ENCODE measurements at regions not wholly inside any gene's neighbourhood (a gene's known extent, or its start where the extent isn't known, plus 50 kb on each side); places are given as distances from the start of the nearest gene placed in this dataset.

DNA sequence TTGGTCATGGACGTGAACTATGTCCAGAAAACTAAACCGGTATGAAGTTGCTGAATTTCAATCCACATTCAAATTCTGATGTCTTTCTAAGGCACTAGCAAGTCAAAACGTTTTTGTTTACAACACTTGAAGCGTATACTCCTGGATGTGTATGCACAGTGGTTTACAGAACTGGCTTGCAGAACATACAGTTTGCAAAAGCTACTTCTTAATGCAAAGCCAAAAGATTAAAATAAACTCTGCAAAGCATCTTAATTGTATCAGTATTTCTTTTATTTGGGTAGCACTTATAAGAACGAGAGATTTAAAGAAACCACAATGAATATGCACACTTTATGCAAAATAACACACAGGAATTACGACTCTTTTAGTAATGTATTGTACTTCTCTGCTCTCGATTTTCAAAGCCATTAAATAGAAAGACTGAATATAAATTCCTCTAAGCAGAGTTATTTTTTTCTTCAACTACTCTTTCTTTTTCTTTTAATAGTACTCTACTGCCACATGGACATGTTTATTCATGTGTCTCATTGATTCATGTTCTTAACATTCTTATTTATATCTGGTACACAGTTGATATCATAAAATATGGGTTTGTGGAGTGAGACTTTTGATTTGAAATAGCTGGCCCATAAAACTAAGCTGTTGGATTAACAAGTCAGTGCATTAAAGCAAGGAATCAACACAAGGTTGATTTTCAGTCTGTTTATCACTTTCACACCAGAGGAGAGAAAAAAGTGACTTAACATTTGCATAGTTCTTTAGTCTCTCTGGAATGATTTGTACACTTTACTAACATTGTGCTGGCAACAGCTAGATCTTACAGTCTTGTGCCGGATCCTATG, 189.4 kb upstream of the STEAP4 start:
- TF ChIP-seq, protein P1, sequence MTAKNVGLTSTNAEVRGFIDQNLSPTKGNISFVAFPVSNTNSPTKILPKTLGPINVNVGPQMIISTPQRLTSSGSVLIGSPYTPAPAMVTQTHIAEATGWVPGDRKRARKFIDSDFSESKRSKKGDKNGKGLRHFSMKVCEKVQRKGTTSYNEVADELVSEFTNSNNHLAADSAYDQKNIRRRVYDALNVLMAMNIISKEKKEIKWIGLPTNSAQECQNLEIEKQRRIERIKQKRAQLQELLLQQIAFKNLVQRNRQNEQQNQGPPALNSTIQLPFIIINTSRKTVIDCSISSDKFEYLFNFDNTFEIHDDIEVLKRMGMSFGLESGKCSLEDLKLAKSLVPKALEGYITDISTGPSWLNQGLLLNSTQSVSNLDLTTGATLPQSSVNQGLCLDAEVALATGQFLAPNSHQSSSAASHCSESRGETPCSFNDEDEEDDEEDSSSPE (CRISPR knock-in tag; IDR thresholded peaks at IDR 0.05): no peak
- TF ChIP-seq ARID2 (CRISPR knock-in tag; IDR thresholded peaks at IDR 0.05; ENCODE audit: borderline replicate concordance): no peak
- TF ChIP-seq GABPB1 (CRISPR knock-in tag; IDR thresholded peaks at IDR 0.05): no peak
- no peak for TF ChIP-seq U2AF2 (IDR thresholded peaks at IDR 0.05; ENCODE audit: low read depth, low read length)
- no peak for TF ChIP-seq ZNF292 (CRISPR knock-in tag; IDR thresholded peaks at IDR 0.05; ENCODE audit: borderline replicate concordance, low read depth)
- no peak for TF ChIP-seq ZNF777 (CRISPR knock-in tag; IDR thresholded peaks at IDR 0.05)
- TF ChIP-seq, protein P2, sequence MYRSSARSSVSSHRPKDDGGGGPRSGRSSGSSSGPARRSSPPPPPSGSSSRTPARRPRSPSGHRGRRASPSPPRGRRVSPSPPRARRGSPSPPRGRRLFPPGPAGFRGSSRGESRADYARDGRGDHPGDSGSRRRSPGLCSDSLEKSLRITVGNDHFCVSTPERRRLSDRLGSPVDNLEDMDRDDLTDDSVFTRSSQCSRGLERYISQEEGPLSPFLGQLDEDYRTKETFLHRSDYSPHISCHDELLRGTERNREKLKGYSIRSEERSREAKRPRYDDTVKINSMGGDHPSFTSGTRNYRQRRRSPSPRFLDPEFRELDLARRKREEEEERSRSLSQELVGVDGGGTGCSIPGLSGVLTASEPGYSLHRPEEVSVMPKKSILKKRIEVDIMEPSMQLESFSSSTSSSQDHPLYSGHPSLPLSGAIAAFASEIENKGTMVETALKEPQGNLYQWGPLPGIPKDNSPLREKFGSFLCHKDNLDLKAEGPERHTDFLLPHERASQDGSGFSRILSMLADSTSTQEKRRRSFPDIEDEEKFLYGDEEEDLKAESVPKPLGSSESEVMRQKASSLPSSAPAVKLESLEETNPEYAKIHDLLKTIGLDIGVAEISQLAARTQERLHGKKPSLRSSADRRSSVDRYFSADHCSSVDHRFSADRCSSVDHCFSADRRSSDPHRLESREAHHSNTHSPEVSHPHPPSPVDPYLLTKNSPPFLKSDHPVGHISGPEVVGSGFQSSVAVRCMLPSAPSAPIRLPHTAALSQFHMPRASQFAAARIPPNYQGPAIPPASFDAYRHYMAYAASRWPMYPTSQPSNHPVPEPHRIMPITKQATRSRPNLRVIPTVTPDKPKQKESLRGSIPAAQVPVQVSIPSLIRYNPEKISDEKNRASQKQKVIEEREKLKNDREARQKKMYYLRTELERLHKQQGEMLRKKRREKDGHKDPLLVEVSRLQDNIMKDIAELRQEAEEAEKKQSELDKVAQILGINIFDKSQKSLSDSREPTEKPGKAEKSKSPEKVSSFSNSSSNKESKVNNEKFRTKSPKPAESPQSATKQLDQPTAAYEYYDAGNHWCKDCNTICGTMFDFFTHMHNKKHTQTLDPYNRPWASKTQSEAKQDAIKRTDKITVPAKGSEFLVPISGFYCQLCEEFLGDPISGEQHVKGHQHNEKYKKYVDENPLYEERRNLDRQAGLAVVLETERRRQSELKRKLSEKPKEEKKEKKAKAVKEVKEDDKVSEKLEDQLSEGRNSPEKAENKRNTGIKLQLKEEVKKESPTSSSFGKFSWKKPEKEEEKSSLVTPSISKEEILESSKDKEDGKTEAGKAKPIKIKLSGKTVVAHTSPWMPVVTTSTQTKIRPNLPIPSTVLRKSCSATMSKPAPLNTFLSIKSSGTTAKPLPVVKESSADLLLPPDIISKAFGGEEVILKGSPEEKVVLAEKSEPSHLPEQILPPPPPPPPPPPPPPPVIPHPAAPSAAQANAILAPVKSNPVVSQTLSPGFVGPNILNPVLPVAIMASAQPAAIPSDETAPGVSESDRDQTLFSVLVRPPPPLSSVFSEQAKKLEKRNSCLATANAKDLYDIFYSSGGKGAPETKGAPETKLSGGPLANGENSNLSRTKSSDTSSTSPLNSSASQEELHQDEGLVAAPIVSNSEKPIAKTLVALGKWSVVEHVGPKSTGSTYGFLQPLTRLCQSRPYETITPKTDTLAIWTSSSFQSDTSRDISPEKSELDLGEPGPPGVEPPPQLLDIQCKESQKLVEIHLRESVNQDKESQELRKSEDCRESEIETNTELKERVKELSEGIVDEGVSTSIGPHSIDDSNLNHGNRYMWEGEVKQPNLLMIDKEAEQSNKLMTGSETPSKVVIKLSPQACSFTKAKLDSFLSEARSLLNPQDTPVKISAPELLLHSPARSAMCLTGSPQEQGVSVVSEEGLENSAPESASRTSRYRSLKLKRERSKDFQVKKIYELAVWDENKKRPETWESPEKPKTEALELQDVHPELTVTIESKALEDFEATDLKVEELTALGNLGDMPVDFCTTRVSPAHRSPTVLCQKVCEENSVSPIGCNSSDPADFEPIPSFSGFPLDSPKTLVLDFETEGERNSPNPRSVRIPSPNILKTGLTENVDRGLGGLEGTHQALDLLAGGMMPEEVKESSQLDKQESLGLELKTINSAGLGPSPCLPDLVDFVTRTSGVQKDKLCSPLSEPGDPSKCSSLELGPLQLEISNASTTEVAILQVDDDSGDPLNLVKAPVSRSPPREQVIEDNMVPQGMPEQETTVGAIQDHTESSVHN (CRISPR knock-in tag; IDR thresholded peaks at IDR 0.05): no peak
